ENCODE measurements at regions not wholly inside any gene's neighbourhood (a gene's known extent, or its start where the extent isn't known, plus 50 kb on each side); places are given as distances from the start of the nearest gene placed in this dataset.

DNA sequence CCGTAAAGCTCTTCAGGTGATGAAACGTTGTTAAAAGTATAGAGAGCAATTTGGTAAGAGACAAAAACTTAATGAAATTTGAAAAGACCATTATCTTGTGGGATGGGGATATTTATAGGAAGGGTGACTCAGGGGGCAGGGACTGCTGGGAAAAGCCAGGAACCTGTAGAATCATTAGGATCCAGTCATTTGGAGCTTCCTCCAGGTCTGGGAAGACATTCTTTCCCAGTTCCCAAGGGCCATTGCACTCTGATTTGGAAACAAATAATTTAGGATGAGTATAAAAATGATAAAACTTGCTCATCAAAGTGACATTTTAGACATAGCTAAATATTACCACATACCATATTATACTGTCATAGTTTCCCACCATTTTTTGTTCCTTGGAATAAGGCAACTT lies 143.9 kb downstream of the PFKFB3 start:
- H3K27me3 Mint-ChIP-seq (ENCODE audit: insufficient read depth, unreplicated experiment), result peaks cover 31% of the 10 kb centered on the region
- peaks cover 10% of the 10 kb centered on the region for H3K9me3 Mint-ChIP-seq (ENCODE audit: unreplicated experiment)
- H3K36me3 Mint-ChIP-seq (ENCODE audit: insufficient read depth, unreplicated experiment), result no peaks in the 10 kb centered on the region
- no peak overlapping the region for H3K4me3 Mint-ChIP-seq (ENCODE audit: unreplicated experiment)
- H3K27ac Mint-ChIP-seq (ENCODE audit: low read depth, unreplicated experiment), result no peak overlapping the region
- POLR2A ChIA-PET, result interaction anchor here (1.2 kb wide), 1 partner anchor 11 kb away, joined by 3 read pairs; no protein-coding TSS in a partner anchor
- CTCF ChIA-PET, result interaction anchor here (0.5 to 1.0 kb wide), 5 partner anchors 22 to 743 kb away, joined by 3 read pairs; no protein-coding TSS in a partner anchor
- intact Hi-C loops (cut with micrococcal nuclease), result no loop called here
- no peak for DNase-seq (ENCODE audit: unreplicated experiment)
- no TSS peak for BruUV-seq (replicated peaks)
- H3K4me1 Mint-ChIP-seq (ENCODE audit: insufficient read depth, unreplicated experiment), result no peaks in the 10 kb centered on the region
- TF ChIP-seq, protein P1, sequence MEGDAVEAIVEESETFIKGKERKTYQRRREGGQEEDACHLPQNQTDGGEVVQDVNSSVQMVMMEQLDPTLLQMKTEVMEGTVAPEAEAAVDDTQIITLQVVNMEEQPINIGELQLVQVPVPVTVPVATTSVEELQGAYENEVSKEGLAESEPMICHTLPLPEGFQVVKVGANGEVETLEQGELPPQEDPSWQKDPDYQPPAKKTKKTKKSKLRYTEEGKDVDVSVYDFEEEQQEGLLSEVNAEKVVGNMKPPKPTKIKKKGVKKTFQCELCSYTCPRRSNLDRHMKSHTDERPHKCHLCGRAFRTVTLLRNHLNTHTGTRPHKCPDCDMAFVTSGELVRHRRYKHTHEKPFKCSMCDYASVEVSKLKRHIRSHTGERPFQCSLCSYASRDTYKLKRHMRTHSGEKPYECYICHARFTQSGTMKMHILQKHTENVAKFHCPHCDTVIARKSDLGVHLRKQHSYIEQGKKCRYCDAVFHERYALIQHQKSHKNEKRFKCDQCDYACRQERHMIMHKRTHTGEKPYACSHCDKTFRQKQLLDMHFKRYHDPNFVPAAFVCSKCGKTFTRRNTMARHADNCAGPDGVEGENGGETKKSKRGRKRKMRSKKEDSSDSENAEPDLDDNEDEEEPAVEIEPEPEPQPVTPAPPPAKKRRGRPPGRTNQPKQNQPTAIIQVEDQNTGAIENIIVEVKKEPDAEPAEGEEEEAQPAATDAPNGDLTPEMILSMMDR (IDR thresholded peaks at IDR 0.05; ENCODE audit: unreplicated experiment), result no peak

DNA sequence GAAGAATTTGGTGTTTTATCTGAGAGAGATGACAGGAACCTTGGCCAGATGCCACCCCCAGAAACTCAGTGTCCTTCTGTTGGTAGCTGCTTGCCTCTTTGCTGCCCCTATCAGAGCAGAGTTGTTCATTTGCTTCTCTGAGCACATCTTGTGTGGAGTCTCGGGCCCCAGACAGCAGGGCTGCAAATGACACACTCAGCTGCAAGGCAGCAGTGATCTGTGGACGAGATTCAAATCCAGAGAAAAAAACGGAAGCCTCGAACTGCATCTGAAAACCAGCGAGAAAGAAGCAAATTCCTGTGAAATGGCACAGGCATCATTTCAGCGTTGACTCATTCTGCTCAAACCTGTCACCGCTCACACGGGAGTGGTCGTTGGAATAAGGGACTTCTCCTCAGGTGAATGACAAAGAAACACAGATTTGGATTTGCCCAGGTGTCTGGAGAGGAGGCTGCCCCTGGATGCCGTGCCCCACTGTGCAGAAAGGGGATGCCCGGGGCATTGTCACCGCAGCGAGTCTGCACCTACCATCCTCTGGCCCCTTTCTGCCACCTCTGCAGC lies 144.7 kb downstream of the PFKFB3 start:
- ChIA-PET POLR2A (interaction anchor here (0.6 kb wide), 1 partner anchor 1624 kb away, joined by 3 read pairs; no protein-coding TSS in a partner anchor), CTCF (interaction anchor here (1.0 kb wide), 1 partner anchor 56 kb away, joined by 3 read pairs; no protein-coding TSS in a partner anchor)
- BruUV-seq (replicated peaks), result no TSS peak

DNA sequence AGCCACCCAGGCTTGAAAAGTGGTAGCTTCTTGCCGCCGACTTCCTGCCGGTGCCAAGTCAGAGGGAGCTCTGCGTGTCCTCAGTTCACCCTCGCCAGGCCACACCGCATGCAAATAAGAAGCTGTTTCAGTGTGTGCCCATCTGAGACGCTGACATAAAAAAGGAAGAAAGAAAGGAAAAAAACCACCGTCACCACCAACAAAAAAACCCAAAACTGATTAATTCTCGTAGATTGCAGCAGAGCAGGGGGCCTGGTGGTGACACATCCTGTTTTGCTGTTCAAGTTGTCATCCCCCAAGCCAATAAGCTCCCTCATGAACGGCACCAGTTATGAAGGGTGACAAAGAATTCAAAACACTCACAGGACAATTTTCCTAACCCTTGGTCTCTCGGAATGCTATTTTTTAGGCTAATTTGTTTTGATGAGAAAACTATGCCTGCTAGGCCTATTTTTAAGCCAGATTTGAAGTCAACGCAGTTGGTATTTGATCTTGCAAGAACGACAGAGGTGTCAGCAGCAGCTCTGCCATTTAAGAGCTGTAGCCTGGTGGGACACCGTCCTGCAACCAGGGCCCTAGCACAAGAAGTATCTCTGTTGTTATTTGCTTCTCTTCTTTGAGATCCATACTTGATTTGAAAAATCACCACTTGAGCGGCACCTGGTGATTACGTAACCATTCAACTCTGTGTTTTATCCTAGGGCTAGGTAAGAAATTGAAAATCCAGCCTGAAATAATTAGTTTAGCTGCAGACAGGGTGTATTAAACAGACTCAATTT lies 145.6 kb downstream of the PFKFB3 start:
- DNase-seq (ENCODE audit: unreplicated experiment), result no peak
- ChIA-PET POLR2A (no interaction called here), CTCF (no interaction called here)
- BruUV-seq (replicated peaks), result no TSS peak
- Mint-ChIP-seq H3K4me3 (ENCODE audit: unreplicated experiment) (no peak overlapping the region), H3K4me1 (ENCODE audit: insufficient read depth, unreplicated experiment) (no peaks in the 10 kb centered on the region), H3K27me3 (ENCODE audit: insufficient read depth, unreplicated experiment) (peaks cover 36% of the 10 kb centered on the region), H3K36me3 (ENCODE audit: insufficient read depth, unreplicated experiment) (no peaks in the 10 kb centered on the region), H3K27ac (ENCODE audit: low read depth, unreplicated experiment) (no peak overlapping the region), H3K9me3 (ENCODE audit: unreplicated experiment) (peaks cover 10% of the 10 kb centered on the region)
- TF ChIP-seq, protein P1 (IDR thresholded peaks at IDR 0.05; ENCODE audit: unreplicated experiment), result no peak
- intact Hi-C loops (cut with micrococcal nuclease), result no loop called here

More for the DNA sequence above, 144.7 kb downstream of the PFKFB3 start:
- Mint-ChIP-seq H3K4me3 (ENCODE audit: unreplicated experiment) (no peak overlapping the region), H3K27ac (ENCODE audit: low read depth, unreplicated experiment) (no peak overlapping the region), H3K27me3 (ENCODE audit: insufficient read depth, unreplicated experiment) (peaks cover 36% of the 10 kb centered on the region), H3K4me1 (ENCODE audit: insufficient read depth, unreplicated experiment) (no peaks in the 10 kb centered on the region), H3K9me3 (ENCODE audit: unreplicated experiment) (peaks cover 10% of the 10 kb centered on the region), H3K36me3 (ENCODE audit: insufficient read depth, unreplicated experiment) (no peaks in the 10 kb centered on the region)
- TF ChIP-seq, protein P1 (IDR thresholded peaks at IDR 0.05; ENCODE audit: unreplicated experiment), result no peak
- intact Hi-C loops (cut with micrococcal nuclease), result no loop called here
- no peak for DNase-seq (ENCODE audit: unreplicated experiment)

DNA sequence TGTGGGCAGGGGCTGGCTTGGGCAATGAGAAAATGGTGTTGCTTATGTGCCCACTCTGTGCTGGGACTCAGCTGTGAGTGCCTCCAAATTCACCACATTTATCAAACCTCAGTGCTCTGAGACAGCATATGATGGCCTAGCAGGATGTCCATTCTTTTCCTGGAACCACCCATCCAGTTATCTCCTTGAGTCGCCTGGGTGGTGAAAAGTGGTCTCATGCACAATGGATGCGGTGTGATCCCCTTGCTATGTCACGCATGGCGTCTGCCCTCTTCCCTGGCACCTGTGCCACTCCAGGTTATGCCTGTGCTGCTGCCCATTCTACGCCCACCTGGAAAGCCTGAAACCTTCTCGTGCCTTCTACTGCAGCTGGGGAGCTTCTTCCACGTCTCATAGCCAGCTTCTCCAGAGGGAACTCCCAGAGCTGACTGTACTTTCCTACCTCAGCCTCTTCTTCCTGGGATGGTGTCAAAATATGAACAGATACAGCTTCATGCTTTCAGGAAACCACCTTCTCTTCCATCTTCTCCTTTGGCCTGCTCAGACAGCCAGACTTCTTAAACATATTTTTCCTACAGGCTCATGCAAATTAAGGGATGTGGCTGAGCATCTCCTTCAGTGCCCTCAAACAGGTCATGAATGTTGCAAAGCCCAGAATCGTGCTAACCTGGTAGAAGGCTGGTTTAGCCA lies 147.3 kb downstream of the PFKFB3 start:
- DNase-seq (ENCODE audit: unreplicated experiment), result no peak
- Mint-ChIP-seq H3K36me3 (ENCODE audit: insufficient read depth, unreplicated experiment) (no peaks in the 10 kb centered on the region), H3K27ac (ENCODE audit: low read depth, unreplicated experiment) (no peak overlapping the region), H3K27me3 (ENCODE audit: insufficient read depth, unreplicated experiment) (peaks cover 33% of the 10 kb centered on the region), H3K4me3 (ENCODE audit: unreplicated experiment) (no peak overlapping the region), H3K9me3 (ENCODE audit: unreplicated experiment) (peaks cover 10% of the 10 kb centered on the region), H3K4me1 (ENCODE audit: insufficient read depth, unreplicated experiment) (no peaks in the 10 kb centered on the region)
- ChIA-PET CTCF (no interaction called here), POLR2A (no interaction called here)
- TF ChIP-seq, protein P1 (IDR thresholded peaks at IDR 0.05; ENCODE audit: unreplicated experiment), result no peak
- BruUV-seq (replicated peaks), result no TSS peak
- intact Hi-C loops (cut with micrococcal nuclease), result no loop called here
